CD14-positive monocyte (primary cell): ENCODE measurements at regions not wholly inside any gene's neighbourhood (a gene's known extent, or its start where the extent isn't known, plus 50 kb on each side); places are given as distances from the start of the nearest gene placed in this dataset.
"Not testable (repeated sequence)": the region's sequence is repeated elsewhere in the genome, so short reads cannot be mapped to it uniquely, and the experiment has no call there.

Experiments used
- DNase-seq, 3 donors: peaks; one replicate each; pipeline ENCODE4 v3.0.0-alpha.2; 2011 to 2022
- H2AFZ ChIP-seq: 2 replicates; pipeline ENCODE4 v1.6.0; 2012; ENCODE audit warnings: mild to moderate bottlenecking, low read depth, low read length, inconsistent platforms; ENCODE audit not compliant: insufficient read depth, poor library complexity, severe bottlenecking
- H3K27ac ChIP-seq, 2 donors: 1 replicate in 1 of 2; 2 replicates in 1 of 2; pipeline ENCODE4 v1.5.1; 2012 to 2013; ENCODE audit warnings: low read length in 2 of 2, control low read depth in 1 of 2, inconsistent platforms in 1 of 2, low read depth in 1 of 2, mild to moderate bottlenecking in 1 of 2
- H3K27me3 ChIP-seq, 2 donors: one replicate each; pipeline versions ENCODE4 v1.6.0 to v1.6.1; 2011 to 2013; ENCODE audit warnings: low read length in 2 of 2; ENCODE audit not compliant: control insufficient read depth in 2 of 2, insufficient read depth in 2 of 2
- H3K36me3 ChIP-seq, 2 donors: replicated peaks in 1 of 2; 1 replicate in 1 of 2; 2 replicates in 1 of 2; pipeline versions ENCODE4 v1.5.1 to v1.6.1; 2012 to 2013; ENCODE audit warnings: low read length in 2 of 2, control low read depth in 1 of 2, inconsistent platforms in 1 of 2, mild to moderate bottlenecking in 1 of 2; ENCODE audit not compliant: insufficient read depth in 2 of 2, control insufficient read depth in 1 of 2
- H3K4me1 ChIP-seq, 2 donors: 1 replicate in 1 of 2; 2 replicates in 1 of 2; pipeline versions ENCODE4 v1.5.1 to v1.6.1; 2012 to 2013; ENCODE audit warnings: low read length in 2 of 2, control low read depth in 1 of 2, inconsistent platforms in 1 of 2, mild to moderate bottlenecking in 1 of 2, moderate library complexity in 1 of 2; ENCODE audit not compliant: insufficient read depth in 2 of 2, control insufficient read depth in 1 of 2
- H3K4me2 ChIP-seq: replicated peaks from 2 replicates; pipeline ENCODE3; 2012; ENCODE audit warnings: low read length, moderate library complexity, mild to moderate bottlenecking; ENCODE audit not compliant: poor library complexity, severe bottlenecking; ENCODE audit errors: extremely low read depth
- H3K4me3 ChIP-seq, 3 experiments: fragments of 200-600 bp in 1 of 3; sonication (generic) in 1 of 3; replicated peaks in 1 of 3; 1 replicate in 2 of 3; 2 replicates in 1 of 3; pipeline ENCODE4 v1.5.1; 2011 to 2013; ENCODE audit warnings: low read length in 3 of 3, mild to moderate bottlenecking in 3 of 3, control low read depth in 2 of 3, low read depth in 2 of 3, inconsistent platforms in 1 of 3, moderate library complexity in 1 of 3
- H3K79me2 ChIP-seq: 2 replicates; pipeline ENCODE4 v1.6.0; 2012; ENCODE audit warnings: mild to moderate bottlenecking, control low read depth, inconsistent platforms, low read length, moderate library complexity; ENCODE audit not compliant: insufficient read depth
- H3K9ac ChIP-seq: 2 replicates; pipeline ENCODE4 v1.6.0; 2017; ENCODE audit warnings: low read length, mild to moderate bottlenecking; ENCODE audit not compliant: insufficient read depth, poor library complexity, severe bottlenecking
- H3K9me3 ChIP-seq, 2 donors: replicated peaks in 1 of 2; 1 replicate in 1 of 2; 2 replicates in 1 of 2; pipeline versions ENCODE4 v1.5.1 to v1.6.1; 2012 to 2013; ENCODE audit warnings: low read length in 2 of 2, control low read depth in 1 of 2; ENCODE audit not compliant: control insufficient read depth in 1 of 2, insufficient read depth in 1 of 2
- H4K20me1 ChIP-seq: 2 replicates; pipeline ENCODE4 v1.6.0; 2012; ENCODE audit warnings: mild to moderate bottlenecking, low read length, control low read depth, moderate library complexity; ENCODE audit not compliant: insufficient read depth
- H3K27ac Mint-ChIP-seq, 7 donors: one replicate each; pipeline ENCODE4 v1.8.0; 2020; ENCODE audit warnings: mild to moderate bottlenecking in 7 of 7, mixed read lengths in 7 of 7, moderate library complexity in 6 of 7, inconsistent platforms in 2 of 7
- H3K27me3 Mint-ChIP-seq, 3 donors: one replicate each; pipeline ENCODE4 v1.8.0; 2021 to 2022; ENCODE audit warnings: low read depth in 3 of 3, mild to moderate bottlenecking in 3 of 3, mixed read lengths in 3 of 3, moderate library complexity in 3 of 3, inconsistent platforms in 1 of 3
- H3K36me3 Mint-ChIP-seq, 2 donors: one replicate each; pipeline ENCODE4 v1.8.0; 2020; ENCODE audit warnings: mixed read lengths in 2 of 2, inconsistent platforms in 1 of 2, mild to moderate bottlenecking in 1 of 2
- H3K4me1 Mint-ChIP-seq: one replicate; pipeline ENCODE4 v1.8.0; 2020; ENCODE audit warnings: mild to moderate bottlenecking, mixed read lengths
- H3K4me3 Mint-ChIP-seq, 2 donors: one replicate each; pipeline ENCODE4 v1.8.0; 2020; ENCODE audit warnings: mild to moderate bottlenecking in 2 of 2, mixed read lengths in 2 of 2, moderate library complexity in 1 of 2
- H3K9me3 Mint-ChIP-seq, 7 donors: one replicate each; pipeline ENCODE4 v1.8.0; 2020 to 2022; ENCODE audit warnings: mixed read lengths in 7 of 7, mild to moderate bottlenecking in 6 of 7, moderate library complexity in 6 of 7, inconsistent platforms in 2 of 7
- WGBS: methylation state at CpG from one replicate; pipeline ENCODE4 v1.1.5; 2013; ENCODE audit warnings: missing lambda C conversion rate; ENCODE audit not compliant: insufficient coverage; 5-methylcytosine and 5-hydroxymethylcytosine counted together
- intact Hi-C, 2 donors: fragments of 100-400 bp; cut with micrococcal nuclease; formaldehyde crosslinking; loops; one replicate each; pipeline versions ENCODE4 v1.15.0 to v1.15.1; 2023
- TF ChIP-seq, protein P1 (sequence below): fragments of 200-600 bp; IDR thresholded peaks from one replicate; pipeline ENCODE4 v1.8.0; 2022; ENCODE audit warnings: antibody characterized with exemption, mild to moderate bottlenecking

DNA sequence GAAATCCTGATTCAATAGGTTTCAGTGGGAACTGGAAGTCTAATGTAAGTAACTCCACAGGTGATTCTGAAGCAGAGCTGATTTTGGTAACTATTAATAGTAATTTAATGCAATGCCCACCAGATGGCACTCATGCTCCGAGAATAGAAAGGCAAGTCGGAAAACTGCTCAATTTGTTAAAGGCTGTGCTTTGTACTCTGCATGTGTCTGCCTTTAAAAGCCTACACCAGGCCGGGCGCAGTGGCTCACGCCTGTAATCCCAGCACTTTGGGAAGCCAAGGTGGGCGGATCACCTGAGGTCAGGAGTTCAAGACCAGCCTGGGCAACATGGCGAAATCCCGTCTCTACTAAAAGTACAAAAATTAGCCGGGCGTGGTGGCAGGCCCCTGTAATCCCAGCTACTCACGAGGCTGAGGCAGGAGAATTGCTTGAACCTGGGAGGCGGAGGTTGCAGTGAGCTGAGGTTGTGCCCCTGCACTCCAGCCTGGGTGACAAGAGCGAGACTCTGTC, 80.1 kb downstream of the OR13A1 start:
- H3K27ac ChIP-seq, H3K4me3 ChIP-seq, H3K4me3 Mint-ChIP-seq, H3K9me3 ChIP-seq, H3K4me2 ChIP-seq, H3K36me3 Mint-ChIP-seq, H3K79me2 ChIP-seq, H3K36me3 ChIP-seq, H3K9me3 Mint-ChIP-seq, intact Hi-C loops, H3K27me3 ChIP-seq, H2AFZ ChIP-seq, H3K9ac ChIP-seq, H4K20me1 ChIP-seq, H3K27me3 Mint-ChIP-seq: not testable (repeated sequence)
- WGBS, result 59% methylated on average over 5 of the region's 13 CpGs
- peak overlapping the region in 1 of 7 donors; percentile 26 for H3K27ac Mint-ChIP-seq
- peaks cover 27% of the 10 kb centered on the region for H3K4me1 Mint-ChIP-seq
- peaks cover 16 to 21% of the 10 kb centered on the region in 2 donors for H3K4me1 ChIP-seq
- peak; percentile 48 to 67 (median 59) for DNase-seq
- TF ChIP-seq, protein P1, sequence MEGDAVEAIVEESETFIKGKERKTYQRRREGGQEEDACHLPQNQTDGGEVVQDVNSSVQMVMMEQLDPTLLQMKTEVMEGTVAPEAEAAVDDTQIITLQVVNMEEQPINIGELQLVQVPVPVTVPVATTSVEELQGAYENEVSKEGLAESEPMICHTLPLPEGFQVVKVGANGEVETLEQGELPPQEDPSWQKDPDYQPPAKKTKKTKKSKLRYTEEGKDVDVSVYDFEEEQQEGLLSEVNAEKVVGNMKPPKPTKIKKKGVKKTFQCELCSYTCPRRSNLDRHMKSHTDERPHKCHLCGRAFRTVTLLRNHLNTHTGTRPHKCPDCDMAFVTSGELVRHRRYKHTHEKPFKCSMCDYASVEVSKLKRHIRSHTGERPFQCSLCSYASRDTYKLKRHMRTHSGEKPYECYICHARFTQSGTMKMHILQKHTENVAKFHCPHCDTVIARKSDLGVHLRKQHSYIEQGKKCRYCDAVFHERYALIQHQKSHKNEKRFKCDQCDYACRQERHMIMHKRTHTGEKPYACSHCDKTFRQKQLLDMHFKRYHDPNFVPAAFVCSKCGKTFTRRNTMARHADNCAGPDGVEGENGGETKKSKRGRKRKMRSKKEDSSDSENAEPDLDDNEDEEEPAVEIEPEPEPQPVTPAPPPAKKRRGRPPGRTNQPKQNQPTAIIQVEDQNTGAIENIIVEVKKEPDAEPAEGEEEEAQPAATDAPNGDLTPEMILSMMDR, result peak; percentile 75

DNA sequence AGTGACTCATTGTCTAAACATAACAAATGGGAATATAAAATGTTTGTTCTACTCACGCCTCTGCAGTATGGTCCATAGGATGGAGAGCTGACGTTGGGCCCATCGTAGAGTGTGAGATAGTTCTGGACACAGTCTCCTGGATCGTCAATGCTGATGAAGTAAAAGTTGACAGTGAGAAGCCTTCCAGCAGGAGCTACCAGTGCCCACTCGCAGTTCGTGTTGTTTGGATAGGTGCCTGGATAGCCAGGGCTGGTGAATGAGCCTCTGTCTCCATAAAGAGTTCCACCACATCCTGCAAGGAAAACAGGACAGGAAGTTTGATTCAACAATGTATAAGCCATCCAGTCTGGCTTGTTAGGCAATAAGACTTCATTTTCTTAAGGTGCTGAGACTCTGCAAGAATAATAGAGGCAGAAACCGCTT, 79.6 kb downstream of the OR13A1 start:
- TF ChIP-seq, protein P1, result no peak
- 69% methylated on average over 4 of the region's 7 CpGs for WGBS
- intact Hi-C loops, result no loop called here

More for the DNA sequence above, 79.6 kb downstream of the OR13A1 start:
- H3K79me2 ChIP-seq, result no peaks in the 10 kb centered on the region
- Mint-ChIP-seq H3K9me3 (no peaks in the 10 kb centered on the region), H3K27ac (peak overlapping the region in 2 of 7 donors; percentile 26 to 34), H3K4me1 (peaks cover 27% of the 10 kb centered on the region), H3K27me3 (peaks cover 0 to 5% (median 0%) of the 10 kb centered on the region in 3 donors), H3K4me3 (peak overlapping the region in 1 of 2 donors; percentile 36), H3K36me3 (no peaks in the 10 kb centered on the region)
- no peaks in the 10 kb centered on the region for H3K9me3 ChIP-seq
- no peak overlapping the region for H3K9ac ChIP-seq
- H3K27me3 ChIP-seq, result no peaks in the 10 kb centered on the region
- no peak overlapping the region for H3K27ac ChIP-seq
- no peaks in the 10 kb centered on the region for H4K20me1 ChIP-seq
- peak overlapping the region; percentile 6 for H2AFZ ChIP-seq
- peak overlapping the region; percentile 16 for H3K4me2 ChIP-seq
- H3K36me3 ChIP-seq, result no peaks in the 10 kb centered on the region
- peak in 1 of 3 donors; percentile 37 for DNase-seq
- peaks cover 16 to 21% of the 10 kb centered on the region in 2 donors for H3K4me1 ChIP-seq
- H3K4me3 ChIP-seq, result no peak overlapping the region
